GM12878 (cell line): ENCODE measurements at regions not wholly inside any gene's neighbourhood (a gene's known extent, or its start where the extent isn't known, plus 50 kb on each side); places are given as distances from the start of the nearest gene placed in this dataset.

Experiments used
- ATAC-seq: fragments of 200-7000 bp; cut with Tn5 transposase; 3 replicates; pipeline ENCODE4 v1.9.1; 2020; ENCODE audit warnings: mild to moderate bottlenecking, moderate library complexity
- BruUV-seq: library from RNA; stranded (reverse); fragments of 400-500 nt; replicated peaks from 2 replicates; lab custom pipeline; 2021; lab: Mats Ljungman, UMichigan
- CTCF ChIA-PET: fragments of 300-600 bp; sonication (Branson Sonifier 250); formaldehyde crosslinking; extraction: SDS; loops from one replicate; lab custom pipeline; 2021; ENCODE audit warnings: inconsistent platforms; lab: Yijun Ruan, JAX
- POLR2A ChIA-PET: fragments of 350-600 bp; formaldehyde crosslinking; extraction: SDS; loops from one replicate; lab custom pipeline; 2021; ENCODE audit warnings: inconsistent platforms; lab: Charles Lee
- RAD21 ChIA-PET: fragments of 300-600 bp; sonication (Branson Sonifier 250); formaldehyde crosslinking; loops from one replicate; lab custom pipeline; 2023; ENCODE audit warnings: antibody characterized with exemption; ENCODE audit not compliant: unreplicated experiment; lab: Charles Lee
- SMC1A ChIA-PET: fragments of 300-600 bp; sonication (Branson Sonifier 250); formaldehyde crosslinking; loops from one replicate; lab custom pipeline; 2023; ENCODE audit not compliant: unreplicated experiment, uncharacterized antibody; lab: Charles Lee
- DNase-seq: peaks from one replicate; pipeline ENCODE4 v3.0.0-alpha.2; 2011; ENCODE audit warnings: low read depth, low spot score
- FAIRE-seq: peaks from 3 replicates; lab custom pipeline; 2011; peaks lifted over from hg19 to GRCh38; lab: Jason Lieb, UNC
- H2AFZ ChIP-seq: 2 replicates; pipeline ENCODE4 v1.6.0; 2011; ENCODE audit warnings: low read depth, low read length, control low read depth; ENCODE audit not compliant: control insufficient read depth
- H3K27ac ChIP-seq: 2 replicates; pipeline ENCODE4 v1.5.1; 2011; ENCODE audit warnings: control low read depth; ENCODE audit not compliant: control insufficient read depth, insufficient read depth
- H3K27me3 ChIP-seq, 2 experiments: replicated peaks in 1 of 2; 2 replicates each; pipeline versions ENCODE4 v1.6.0 to v1.6.1; 2011; ENCODE audit warnings: low read length in 1 of 2; ENCODE audit not compliant: control insufficient read depth in 2 of 2, insufficient read depth in 2 of 2
- H3K36me3 ChIP-seq, 2 experiments: 2 replicates each; pipeline ENCODE4 v1.5.1; 2011; ENCODE audit warnings: low read length in 1 of 2; ENCODE audit not compliant: control insufficient read depth in 2 of 2, insufficient read depth in 2 of 2
- H3K4me1 ChIP-seq: 2 replicates; pipeline ENCODE4 v1.6.1; 2011; ENCODE audit warnings: mild to moderate bottlenecking, low read length, moderate library complexity, mixed read lengths; ENCODE audit not compliant: control insufficient read depth, insufficient read depth
- H3K4me2 ChIP-seq: 2 replicates; pipeline ENCODE4 v1.6.0; 2011; ENCODE audit warnings: control low read depth; ENCODE audit not compliant: control insufficient read depth, insufficient read depth
- H3K4me3 ChIP-seq: fragments of 200-600 bp; sonication (generic); 2 replicates; pipeline ENCODE4 v1.5.1; 2016
- H3K79me2 ChIP-seq: 2 replicates; pipeline ENCODE4 v1.6.0; 2011; ENCODE audit warnings: low read length; ENCODE audit not compliant: control insufficient read depth, insufficient read depth
- H3K9ac ChIP-seq: 2 replicates; pipeline ENCODE4 v1.8.0; 2011; ENCODE audit warnings: low read length, control low read depth, mixed read lengths; ENCODE audit not compliant: control insufficient read depth, insufficient read depth
- H3K9me3 ChIP-seq: replicated peaks from 3 replicates; pipeline ENCODE4 v1.5.1; 2011; ENCODE audit warnings: mild to moderate bottlenecking, low read length; ENCODE audit not compliant: control insufficient read depth, insufficient read depth
- H4K20me1 ChIP-seq: 2 replicates; pipeline ENCODE4 v1.6.0; 2011; ENCODE audit not compliant: control insufficient read depth, insufficient read depth
- ATF2 ChIP-seq: IDR thresholded peaks from 2 replicates; pipeline ENCODE4 v1.6.1; 2012; ENCODE audit warnings: low read length, inconsistent platforms
- CEBPZ ChIP-seq: fragments of 150-350 bp; IDR thresholded peaks from 2 replicates; pipeline ENCODE4 v1.6.1; 2016; ENCODE audit warnings: low read depth, low read length
- CREM ChIP-seq: IDR thresholded peaks from 2 replicates; pipeline ENCODE4 v1.6.1; 2014; ENCODE audit warnings: antibody characterized with exemption, low read depth
- E2F4 ChIP-seq: IDR thresholded peaks from 2 replicates; pipeline ENCODE4 v1.6.1; 2012; ENCODE audit warnings: low read depth, low read length, improper control_type of control experiment
- JUNB ChIP-seq: IDR thresholded peaks from 2 replicates; pipeline ENCODE4 v1.6.1; 2016; ENCODE audit warnings: antibody characterized with exemption, mild to moderate bottlenecking
- MTA3 ChIP-seq: IDR thresholded peaks from 2 replicates; pipeline ENCODE4 v1.6.1; 2012; ENCODE audit warnings: low read length, inconsistent platforms, borderline replicate concordance
- NFIC ChIP-seq: IDR thresholded peaks from 2 replicates; pipeline ENCODE4 v1.6.1; 2012; ENCODE audit warnings: low read depth, mild to moderate bottlenecking, inconsistent platforms, low read length, moderate library complexity
- NFYB ChIP-seq: IDR thresholded peaks from 2 replicates; pipeline ENCODE4 v1.6.1; 2011; ENCODE audit warnings: low read depth, mild to moderate bottlenecking, low read length, improper control_type of control experiment, moderate library complexity; ENCODE audit not compliant: insufficient read depth
- NR2C1 ChIP-seq: fragments of 450-650 bp; IDR thresholded peaks from 2 replicates; pipeline ENCODE4 v1.6.1; 2017; ENCODE audit warnings: antibody characterized with exemption, mild to moderate bottlenecking, moderate library complexity
- RCOR1 ChIP-seq: conservative IDR thresholded peaks from 2 replicates; pipeline ENCODE4 v1.6.1; 2012; ENCODE audit warnings: low read depth, low read length, improper control_type of control experiment
- RFX5 ChIP-seq: IDR thresholded peaks from 2 replicates; pipeline ENCODE4 v1.6.1; 2011; ENCODE audit warnings: low read depth, low read length, improper control_type of control experiment
- RUNX3 ChIP-seq: IDR thresholded peaks from 2 replicates; pipeline ENCODE4 v1.6.1; 2012; ENCODE audit warnings: low read length, inconsistent platforms
- SMC3 ChIP-seq: IDR thresholded peaks from 2 replicates; pipeline ENCODE4 v1.6.1; 2011; ENCODE audit warnings: low read length, improper control_type of control experiment, borderline replicate concordance
- SUPT20H ChIP-seq: IDR thresholded peaks from 2 replicates; pipeline ENCODE4 v1.6.1; 2011; ENCODE audit warnings: low read depth, mild to moderate bottlenecking, low read length, moderate library complexity, borderline replicate concordance; ENCODE audit not compliant: control insufficient read depth
- SUZ12 ChIP-seq: fragments of 200-600 bp; sonication (generic); IDR thresholded peaks from one replicate; pipeline ENCODE4 v1.6.1; 2018; ENCODE audit warnings: antibody characterized with exemption, mild to moderate bottlenecking; ENCODE audit not compliant: unreplicated experiment
- TCF12 ChIP-seq: IDR thresholded peaks from 2 replicates; pipeline ENCODE4 v1.6.1; 2011; ENCODE audit warnings: low read depth, mild to moderate bottlenecking, low read length
- USF1 ChIP-seq: IDR thresholded peaks from 2 replicates; pipeline ENCODE4 v1.6.1; 2011; ENCODE audit warnings: borderline replicate concordance, low read depth, mild to moderate bottlenecking, moderate library complexity, mixed read lengths, low read length; ENCODE audit not compliant: insufficient read depth; ENCODE audit errors: extremely low read length
- WGBS: methylation state at CpG from one replicate; pipeline ENCODE4 v1.1.6; 2016; ENCODE audit warnings: low lambda C conversion rate; ENCODE audit not compliant: insufficient replicate concordance, insufficient coverage; ENCODE audit errors: missing lambda C conversion rate; 5-methylcytosine and 5-hydroxymethylcytosine counted together
- in situ Hi-C: fragments of 300-500 bp; cut with MboI; formaldehyde crosslinking; loops from 9 replicates; pipeline ENCODE4 v1.14.3; 2018; ENCODE audit warnings: mixed read lengths
- intact Hi-C: fragments of 100-400 bp; cut with micrococcal nuclease; formaldehyde crosslinking; loops from one replicate; pipeline ENCODE4 v1.14.2; 2022; ENCODE audit not compliant: unreplicated experiment

- Histone ChIP-seq H3K9ac (no peak overlapping the region), H3K27ac (no peak overlapping the region), H3K4me2 (no peak overlapping the region), H3K27me3 (no peaks in the 10 kb centered on the region), H3K79me2 (no peaks in the 10 kb centered on the region), H3K9me3 (no peaks in the 10 kb centered on the region), H3K4me3 (no peak overlapping the region), H3K36me3 (no peaks in the 10 kb centered on the region), H3K4me1 (no peaks in the 10 kb centered on the region), H4K20me1 (no peaks in the 10 kb centered on the region), H2AFZ (no peak overlapping the region)
- TF ChIP-seq NFIC (no peak), SMC3 (no peak), NR2C1 (no peak), CREM (no peak), E2F4 (no peak), CEBPZ (no peak), SUPT20H (no peak), SUZ12 (no peak), TCF12 (no peak), USF1 (no peak), JUNB (no peak), NFYB (no peak), RFX5 (no peak), RCOR1 (no peak), ATF2 (no peak), RUNX3 (no peak), MTA3 (no peak)
- CTCF ChIA-PET: no interaction called here
- intact Hi-C loops (no loop called here), in situ Hi-C loops (no loop called here)
- DNase-seq: no peak
- RAD21 ChIA-PET: no interaction called here
- POLR2A ChIA-PET: no interaction called here
- WGBS: 27% methylated on average over 4 of the region's 4 CpGs
- no peak for ATAC-seq
- BruUV-seq: no TSS peak
- SMC1A ChIA-PET: no interaction called here
- no peak for FAIRE-seq
These were observed 126.2 kb downstream of the IPO8 start for GRCh38 chr12:30569426-30569825.
